Endothelial cell (in vitro differentiated cells): ENCODE measurements at regions not wholly inside any gene's neighbourhood (a gene's known extent, or its start where the extent isn't known, plus 50 kb on each side); places are given as distances from the start of the nearest gene placed in this dataset.
A peak's percentile ranks its signal among the peaks of the same experiment; 100 is the strongest.
"Not testable (repeated sequence)": the region's sequence is repeated elsewhere in the genome, so short reads cannot be mapped to it uniquely, and the experiment has no call there.

Experiments used
- DNase-seq: peaks from one replicate; pipeline ENCODE4 v3.0.0; 2021; ENCODE audit warnings: low spot score
- H3K27ac Mint-ChIP-seq: one replicate; pipeline ENCODE4 v1.8.0; 2021; ENCODE audit warnings: mixed read lengths, inconsistent platforms; ENCODE audit not compliant: unreplicated experiment
- H3K27me3 Mint-ChIP-seq: one replicate; pipeline ENCODE4 v1.8.0; 2021; ENCODE audit warnings: mild to moderate bottlenecking, moderate library complexity, mixed read lengths, inconsistent platforms; ENCODE audit not compliant: unreplicated experiment
- H3K36me3 Mint-ChIP-seq: one replicate; pipeline ENCODE4 v1.8.0; 2021; ENCODE audit warnings: mild to moderate bottlenecking, low read depth, mixed read lengths, inconsistent platforms; ENCODE audit not compliant: unreplicated experiment
- H3K4me1 Mint-ChIP-seq: one replicate; pipeline ENCODE4 v1.8.0; 2021; ENCODE audit warnings: mild to moderate bottlenecking, mixed read lengths, inconsistent platforms; ENCODE audit not compliant: unreplicated experiment
- H3K4me3 Mint-ChIP-seq: one replicate; pipeline ENCODE4 v1.8.0; 2021; ENCODE audit warnings: mild to moderate bottlenecking, mixed read lengths, inconsistent platforms; ENCODE audit not compliant: unreplicated experiment
- H3K9me3 Mint-ChIP-seq: one replicate; pipeline ENCODE4 v1.8.0; 2021; ENCODE audit warnings: mixed read lengths, inconsistent platforms; ENCODE audit not compliant: unreplicated experiment
- CTCF ChIP-seq: fragments of 200-600 bp; sonication (generic); IDR thresholded peaks from one replicate; pipeline ENCODE4 v1.5.0; 2021; ENCODE audit warnings: antibody characterized with exemption; ENCODE audit not compliant: unreplicated experiment

GRCh38 chr1:102234753-102235359, 238.1 kb upstream of the OLFM3 start:
- Mint-ChIP-seq H3K9me3 (peaks cover 5% of the 10 kb centered on the region), H3K4me3 (no peak overlapping the region), H3K27ac (no peak overlapping the region), H3K27me3 (peaks cover 3% of the 10 kb centered on the region), H3K4me1 (no peaks in the 10 kb centered on the region), H3K36me3 (peaks cover 14% of the 10 kb centered on the region)
- TF ChIP-seq CTCF, result no peak
- DNase-seq, result no peak

- Mint-ChIP-seq H3K27ac (no peak overlapping the region), H3K36me3 (no peaks in the 10 kb centered on the region), H3K27me3 (no peaks in the 10 kb centered on the region), H3K4me3 (no peak overlapping the region), H3K9me3 (no peaks in the 10 kb centered on the region), H3K4me1 (no peaks in the 10 kb centered on the region)
- no peak for DNase-seq
- no peak for TF ChIP-seq CTCF
Measured at GRCh38 chr1:102219463-102219862, 222.7 kb upstream of the OLFM3 start.

GRCh38 chr1:102210891-102211290, 214.2 kb upstream of the OLFM3 start:
- not testable (repeated sequence) for H3K4me3 Mint-ChIP-seq, H3K36me3 Mint-ChIP-seq, H3K27me3 Mint-ChIP-seq, H3K27ac Mint-ChIP-seq, H3K9me3 Mint-ChIP-seq, DNase-seq, H3K4me1 Mint-ChIP-seq

GRCh38 chr1:102191723-102192122, 195.0 kb upstream of the OLFM3 start:
- Mint-ChIP-seq H3K9me3 (no peaks in the 10 kb centered on the region), H3K4me1 (peaks cover 6% of the 10 kb centered on the region), H3K27me3 (peaks cover 2% of the 10 kb centered on the region), H3K27ac (no peak overlapping the region), H3K36me3 (no peaks in the 10 kb centered on the region), H3K4me3 (no peak overlapping the region)
- peak; percentile 38 for DNase-seq
- peak; percentile 37 for TF ChIP-seq CTCF

GRCh38 chr1:102190429-102190828, 193.7 kb upstream of the OLFM3 start:
- Mint-ChIP-seq H3K9me3 (no peaks in the 10 kb centered on the region), H3K36me3 (no peaks in the 10 kb centered on the region), H3K4me3 (no peak overlapping the region), H3K4me1 (peaks cover 6% of the 10 kb centered on the region), H3K27ac (no peak overlapping the region), H3K27me3 (peaks cover 2% of the 10 kb centered on the region)
- DNase-seq, result no peak
- TF ChIP-seq CTCF, result no peak
